Right ventricle myocardium superior (tissue), 1 donor: ENCODE measurements at regions not wholly inside any gene's neighbourhood (a gene's known extent, or its start where the extent isn't known, plus 50 kb on each side); places are given as distances from the start of the nearest gene placed in this dataset.

ENCODE experiments used
- ATAC-seq: fragments of 200-7000 bp; cut with Tn5 transposase; one replicate; pipeline ENCODE4 v1.9.1; 2020; ENCODE audit warnings: mild to moderate bottlenecking; ENCODE audit not compliant: poor library complexity
- DNase-seq: peaks from one replicate; pipeline ENCODE4 v3.0.0-alpha.2; 2020
- intact Hi-C: fragments of 100-400 bp; cut with DNase I; formaldehyde crosslinking; loops from one replicate; pipeline ENCODE4 v1.11.2; 2022
- donor health status: DM: no; HTN: yes; CAD: no; lungs with severe emphysema.

DNA sequence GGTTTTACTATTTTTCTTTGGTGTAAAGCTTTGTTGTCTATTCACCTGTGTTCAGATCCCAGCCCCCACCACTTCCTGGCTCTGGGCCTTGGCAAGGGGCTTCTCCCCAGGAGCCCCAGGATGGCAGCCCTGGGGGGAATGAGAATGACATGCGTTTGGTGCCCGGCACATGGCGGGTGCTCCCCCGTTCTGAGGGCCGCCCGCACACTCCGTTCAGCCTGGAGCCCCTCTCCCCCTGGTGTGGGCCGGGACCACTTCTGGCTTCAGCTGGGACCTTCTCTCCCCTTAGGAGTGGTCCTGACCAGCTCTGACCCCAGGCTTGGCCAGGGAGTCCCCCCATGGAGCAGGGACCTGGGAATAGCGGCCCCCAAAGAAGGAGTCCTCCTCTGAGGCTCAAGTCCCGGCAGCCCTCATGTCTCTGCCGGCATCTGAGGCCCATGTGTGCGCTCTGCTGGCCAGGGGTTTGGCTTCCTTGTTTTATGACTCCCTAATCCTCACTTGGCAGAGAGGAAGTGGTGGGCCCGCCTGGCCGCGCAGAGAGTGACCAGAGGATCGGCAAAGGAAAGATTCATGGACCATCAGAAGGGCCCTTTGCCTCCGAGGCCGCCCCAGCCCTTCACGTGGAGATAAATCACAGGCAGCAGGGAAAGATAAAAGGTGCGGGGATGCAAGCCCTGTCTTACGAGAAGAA lies 57.0 kb upstream of the LMX1B start:
- DNase-seq (no peak), ATAC-seq (no peak)
- intact Hi-C loops: loop anchor here (2.0 kb wide), 1 partner anchor 56 kb away; no protein-coding TSS in a partner anchor

DNA sequence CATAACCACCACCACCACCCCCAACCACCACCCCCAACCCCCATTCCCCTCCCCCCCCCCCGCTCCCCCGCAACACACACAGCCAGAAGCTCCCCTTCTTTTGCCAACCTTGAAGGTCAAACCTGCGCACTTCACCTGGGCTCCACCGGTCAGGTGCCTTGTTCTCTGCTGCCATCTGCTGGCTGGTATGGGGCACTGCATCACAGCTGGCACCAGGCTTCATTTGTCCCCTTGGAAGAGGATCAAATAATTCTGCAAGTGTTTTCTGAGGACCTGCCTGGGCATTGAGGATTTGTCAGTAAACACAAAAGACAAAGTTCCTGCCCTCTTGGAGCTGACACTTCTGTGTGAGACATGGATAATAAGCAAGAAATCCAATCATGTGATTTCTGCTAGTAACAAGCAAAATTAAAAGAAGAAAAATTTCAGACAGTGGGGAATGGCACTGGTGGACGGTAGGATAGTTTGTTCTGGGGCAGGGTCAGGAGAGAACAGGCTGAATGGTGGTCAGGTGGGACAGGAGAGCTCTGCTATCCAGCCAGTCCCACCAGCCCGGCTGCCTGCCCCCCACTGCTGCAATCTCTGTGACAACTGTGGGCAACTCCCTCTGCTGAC lies 55.6 kb upstream of the LMX1B start:
- DNase-seq: peak; percentile 70
- ATAC-seq: peak; percentile 86
- intact Hi-C loops: no loop called here

DNA sequence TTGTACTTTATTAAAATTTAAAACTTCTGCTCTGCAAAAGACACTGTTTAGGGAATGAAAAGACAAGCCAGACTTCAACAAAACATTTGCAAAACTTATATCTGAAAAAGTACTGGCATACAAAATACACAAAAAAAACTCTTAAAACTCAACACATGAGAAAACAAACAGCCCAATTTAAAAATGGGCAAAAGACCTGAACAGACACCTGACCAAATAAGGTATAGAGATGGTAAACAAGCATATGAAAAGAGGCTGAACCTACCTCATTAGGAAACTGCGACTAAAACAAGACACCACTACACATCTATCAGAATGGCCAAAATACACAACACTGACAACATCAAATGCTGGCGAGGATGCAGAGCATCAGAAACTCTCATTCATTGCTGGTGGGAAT lies 54.4 kb upstream of the LMX1B start:
- DNase-seq (no peak), ATAC-seq (no peak)
- intact Hi-C loops: no loop called here

DNA sequence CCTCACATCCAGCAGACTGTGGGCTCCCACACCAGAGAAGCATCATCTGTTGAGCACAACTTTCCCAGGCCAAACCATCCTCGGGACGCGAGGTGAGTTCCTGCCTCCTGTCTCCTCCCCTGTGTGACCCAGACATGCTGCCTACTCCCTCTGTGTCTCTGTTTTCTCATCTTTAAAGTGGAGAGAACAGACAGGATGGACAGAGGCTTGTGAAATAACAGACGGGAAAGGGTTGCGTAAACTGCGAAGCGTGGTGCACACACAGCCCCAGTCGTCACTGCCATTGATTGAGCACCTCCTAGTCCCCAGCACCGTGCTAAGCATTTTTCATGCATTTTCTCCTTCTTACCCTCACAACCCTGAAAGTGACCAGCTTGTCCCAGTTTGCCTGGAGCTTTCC lies 52.1 kb upstream of the LMX1B start:
- no peak for ATAC-seq
- intact Hi-C loops: no loop called here
- DNase-seq: no peak

DNA sequence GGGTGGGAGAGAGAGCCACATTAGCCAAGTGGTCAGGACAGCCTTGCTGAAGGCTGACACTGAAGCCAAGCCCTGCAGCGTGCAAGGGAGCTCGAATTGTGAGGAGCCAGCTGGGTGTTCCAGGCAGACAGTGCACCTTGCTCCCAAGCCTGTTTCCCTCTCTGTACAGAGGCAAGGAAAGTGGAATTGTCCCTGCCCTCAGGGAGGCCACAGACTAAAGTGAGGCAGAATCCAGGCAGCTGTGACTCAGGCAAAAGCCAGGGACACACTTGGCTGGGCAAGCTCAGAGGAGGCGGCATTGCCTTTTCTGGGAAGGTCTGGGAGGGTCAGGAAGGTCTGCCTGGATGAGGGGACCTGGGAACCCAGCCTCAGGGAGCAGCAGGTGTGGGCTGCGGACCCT lies 50.2 kb upstream of the LMX1B start:
- DNase-seq (no peak), ATAC-seq (no peak)
- intact Hi-C loops: no loop called here
